Keratinocyte (primary cell): ENCODE measurements at regions not wholly inside any gene's neighbourhood (a gene's known extent, or its start where the extent isn't known, plus 50 kb on each side); places are given as distances from the start of the nearest gene placed in this dataset.

Source experiments
- DNase-seq: peaks from one replicate; pipeline ENCODE4 v3.0.0-alpha.2; 2011; ENCODE audit warnings: low read depth, missing footprints, low spot score
- FAIRE-seq: peaks from 2 replicates; lab custom pipeline; 2011; peaks lifted over from hg19 to GRCh38; lab: Jason Lieb, UNC
- H2AFZ ChIP-seq: 2 replicates; pipeline ENCODE4 v1.6.0; 2012; ENCODE audit warnings: low read length, control low read depth, inconsistent platforms; ENCODE audit not compliant: control insufficient read depth
- H3K27ac ChIP-seq: 2 replicates; pipeline ENCODE4 v1.5.1; 2011; ENCODE audit warnings: low read length; ENCODE audit not compliant: control insufficient read depth, insufficient read depth
- H3K27me3 ChIP-seq: 3 replicates; pipeline ENCODE4 v1.6.0; 2011; ENCODE audit warnings: low read length; ENCODE audit not compliant: control insufficient read depth, insufficient read depth; ENCODE audit errors: extremely low read depth
- H3K36me3 ChIP-seq, 2 experiments: 2 replicates in 1 of 2; 3 replicates in 1 of 2; pipeline ENCODE4 v1.5.1; 2011; ENCODE audit warnings: low read length in 2 of 2, mild to moderate bottlenecking in 1 of 2; ENCODE audit not compliant: control insufficient read depth in 2 of 2, insufficient read depth in 2 of 2; ENCODE audit errors: extremely low read depth in 1 of 2
- H3K4me1 ChIP-seq: 3 replicates; pipeline ENCODE4 v1.5.1; 2011; ENCODE audit warnings: low read length; ENCODE audit not compliant: control insufficient read depth, insufficient read depth; ENCODE audit errors: extremely low read depth
- H3K4me2 ChIP-seq: 3 replicates; pipeline ENCODE4 v1.6.0; 2011; ENCODE audit warnings: low read depth, low read length; ENCODE audit not compliant: control insufficient read depth, insufficient read depth; ENCODE audit errors: extremely low read depth
- H3K4me3 ChIP-seq, 3 experiments: fragments of 200-600 bp in 1 of 3; sonication (generic) in 1 of 3; 2 replicates in 2 of 3; 3 replicates in 1 of 3; pipeline ENCODE4 v1.5.1; 2011 to 2016; ENCODE audit warnings: low read length in 3 of 3, mild to moderate bottlenecking in 3 of 3, control low read depth in 2 of 3, inconsistent platforms in 1 of 3, low read depth in 1 of 3, mixed read lengths in 1 of 3, mixed run types in 1 of 3, moderate library complexity in 1 of 3; ENCODE audit not compliant: control insufficient read depth in 2 of 3, insufficient read depth in 2 of 3; ENCODE audit errors: extremely low read depth in 1 of 3
- H3K79me2 ChIP-seq: 2 replicates; pipeline ENCODE4 v1.6.0; 2012; ENCODE audit warnings: low read length; ENCODE audit not compliant: control insufficient read depth, insufficient read depth
- H3K9ac ChIP-seq: 3 replicates; pipeline ENCODE4 v1.6.0; 2011; ENCODE audit warnings: low read length; ENCODE audit not compliant: control insufficient read depth, insufficient read depth; ENCODE audit errors: extremely low read depth
- H3K9me1 ChIP-seq: 3 replicates; pipeline ENCODE4 v1.6.0; 2011; ENCODE audit warnings: low read length; ENCODE audit not compliant: control insufficient read depth, insufficient read depth; ENCODE audit errors: extremely low read depth
- H3K9me3 ChIP-seq: 2 replicates; pipeline ENCODE4 v1.5.1; 2012; ENCODE audit warnings: low read depth, low read length; ENCODE audit not compliant: control insufficient read depth
- H4K20me1 ChIP-seq: 3 replicates; pipeline ENCODE4 v1.6.0; 2011; ENCODE audit warnings: low read length; ENCODE audit not compliant: control insufficient read depth, insufficient read depth; ENCODE audit errors: extremely low read depth
- EZH2 ChIP-seq: IDR thresholded peaks from one replicate; pipeline ENCODE4 v1.6.1; 2012; ENCODE audit warnings: inconsistent platforms, mild to moderate bottlenecking, low read length, moderate library complexity
- dilution Hi-C: fragments of 300-500 bp; cut with MboI; formaldehyde crosslinking; loops from one replicate; pipeline ENCODE4 v1.7.0; 2020; ENCODE audit warnings: low sequenced_read_pairs; ENCODE audit not compliant: extremely low pct_ligation_motif_present
- TF ChIP-seq, protein P1 (sequence below), 3 experiments: IDR thresholded peaks in 1 of 3; conservative IDR thresholded peaks in 1 of 3; optimal IDR thresholded peaks in 1 of 3; 2 replicates in 2 of 3; 3 replicates in 1 of 3; pipeline versions ENCODE3 to v1.5.1; 2011; ENCODE audit warnings: low read length in 3 of 3, mild to moderate bottlenecking in 3 of 3, moderate library complexity in 2 of 3, control low read depth in 1 of 3, inconsistent platforms in 1 of 3; ENCODE audit not compliant: insufficient read depth in 2 of 3; ENCODE audit errors: extremely low read depth in 1 of 3

DNA sequence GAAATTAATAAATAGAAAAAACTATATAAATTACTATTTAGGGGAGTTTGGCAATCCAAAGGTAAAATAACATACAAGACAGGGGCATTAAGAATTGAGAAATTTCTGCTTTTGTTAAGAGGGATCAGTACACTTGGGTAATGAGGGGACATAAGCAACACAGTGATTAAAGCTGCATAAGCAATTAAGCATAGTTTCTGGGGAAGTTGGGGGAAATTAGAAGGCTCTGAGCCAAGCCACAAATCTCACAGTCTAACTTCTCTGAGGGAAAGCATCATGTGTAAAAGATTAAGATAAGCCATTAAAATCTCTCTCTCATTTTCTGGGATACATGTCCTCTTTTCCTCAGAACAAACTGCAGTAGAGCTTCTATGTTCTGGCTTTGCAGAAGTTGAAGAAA lies 533.9 kb upstream of the LRFN5 start:
- H3K4me1 ChIP-seq, result no peaks in the 10 kb centered on the region
- FAIRE-seq (no peak), DNase-seq (no peak)
- no peaks in the 10 kb centered on the region for H3K36me3 ChIP-seq
- H3K9me3 ChIP-seq, result no peaks in the 10 kb centered on the region
- H3K79me2 ChIP-seq, result no peaks in the 10 kb centered on the region
- dilution Hi-C loops, result no loop called here
- TF ChIP-seq, protein P1, sequence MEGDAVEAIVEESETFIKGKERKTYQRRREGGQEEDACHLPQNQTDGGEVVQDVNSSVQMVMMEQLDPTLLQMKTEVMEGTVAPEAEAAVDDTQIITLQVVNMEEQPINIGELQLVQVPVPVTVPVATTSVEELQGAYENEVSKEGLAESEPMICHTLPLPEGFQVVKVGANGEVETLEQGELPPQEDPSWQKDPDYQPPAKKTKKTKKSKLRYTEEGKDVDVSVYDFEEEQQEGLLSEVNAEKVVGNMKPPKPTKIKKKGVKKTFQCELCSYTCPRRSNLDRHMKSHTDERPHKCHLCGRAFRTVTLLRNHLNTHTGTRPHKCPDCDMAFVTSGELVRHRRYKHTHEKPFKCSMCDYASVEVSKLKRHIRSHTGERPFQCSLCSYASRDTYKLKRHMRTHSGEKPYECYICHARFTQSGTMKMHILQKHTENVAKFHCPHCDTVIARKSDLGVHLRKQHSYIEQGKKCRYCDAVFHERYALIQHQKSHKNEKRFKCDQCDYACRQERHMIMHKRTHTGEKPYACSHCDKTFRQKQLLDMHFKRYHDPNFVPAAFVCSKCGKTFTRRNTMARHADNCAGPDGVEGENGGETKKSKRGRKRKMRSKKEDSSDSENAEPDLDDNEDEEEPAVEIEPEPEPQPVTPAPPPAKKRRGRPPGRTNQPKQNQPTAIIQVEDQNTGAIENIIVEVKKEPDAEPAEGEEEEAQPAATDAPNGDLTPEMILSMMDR (optimal IDR thresholded peaks at IDR 0.05 in 1 of 3, IDR thresholded peaks at IDR 0.05 in 1 of 3, conservative IDR thresholded peaks at IDR 0.05 in 1 of 3; ENCODE audit: extremely low read depth in 1 of 3, insufficient read depth in 2 of 3, low read length in 3 of 3), result no peak
- no peak for TF ChIP-seq EZH2
- H4K20me1 ChIP-seq, result no peaks in the 10 kb centered on the region
- no peak overlapping the region for H3K4me3 ChIP-seq
- no peak overlapping the region for H3K9ac ChIP-seq
- H3K27me3 ChIP-seq, result no peaks in the 10 kb centered on the region
- H2AFZ ChIP-seq, result no peak overlapping the region
- no peaks in the 10 kb centered on the region for H3K9me1 ChIP-seq
- no peak overlapping the region for H3K27ac ChIP-seq
- H3K4me2 ChIP-seq, result no peak overlapping the region

DNA sequence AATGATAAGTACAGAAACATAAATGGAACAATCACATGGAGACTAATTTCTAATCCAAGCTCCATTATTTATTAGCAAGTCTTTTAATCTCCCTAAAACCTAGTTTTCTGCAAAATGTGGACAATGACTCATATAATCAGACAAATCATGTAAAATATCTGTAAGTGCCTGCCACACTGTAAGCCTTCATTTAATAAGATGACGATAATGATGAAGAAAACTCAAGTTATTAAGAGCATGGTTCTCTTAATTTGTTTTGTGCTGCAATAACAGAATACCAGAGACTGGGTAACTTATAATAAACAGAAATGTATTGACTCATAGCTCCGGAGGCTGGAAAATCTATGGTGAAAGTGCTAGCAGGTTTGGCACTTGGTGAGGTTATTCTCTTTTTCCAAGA lies 535.3 kb upstream of the LRFN5 start:
- Histone ChIP-seq H3K9me1 (no peaks in the 10 kb centered on the region), H3K4me3 (no peak overlapping the region), H3K9me3 (no peaks in the 10 kb centered on the region), H3K9ac (no peak overlapping the region), H4K20me1 (no peaks in the 10 kb centered on the region), H3K4me2 (no peak overlapping the region), H3K36me3 (no peaks in the 10 kb centered on the region), H3K79me2 (no peaks in the 10 kb centered on the region), H3K27me3 (no peaks in the 10 kb centered on the region), H3K27ac (no peak overlapping the region), H3K4me1 (no peaks in the 10 kb centered on the region), H2AFZ (no peak overlapping the region)
- TF ChIP-seq, protein P1 (optimal IDR thresholded peaks at IDR 0.05 in 1 of 3, IDR thresholded peaks at IDR 0.05 in 1 of 3, conservative IDR thresholded peaks at IDR 0.05 in 1 of 3; ENCODE audit: extremely low read depth in 1 of 3, insufficient read depth in 2 of 3, low read length in 3 of 3), result no peak
- no peak for TF ChIP-seq EZH2
- no peak for DNase-seq
- dilution Hi-C loops, result no loop called here
- FAIRE-seq, result no peak
